Body of pancreas (tissue), 4 donors: ENCODE measurements at regions not wholly inside any gene's neighbourhood (a gene's known extent, or its start where the extent isn't known, plus 50 kb on each side); places are given as distances from the start of the nearest gene placed in this dataset.

Experiments used
- ATAC-seq: fragments of 150-250 bp; one replicate; pipeline ENCODE4 v1.9.1; 2016
- DNase-seq, 4 donors: peaks; one replicate each; pipeline ENCODE4 v3.0.0-alpha.2; 2019
- H3K27ac ChIP-seq, 4 donors: fragments of 200-600 bp; sonication (generic); 1 replicate in 3 of 4; 2 replicates in 1 of 4; pipeline versions ENCODE4 v1.5.1 to v1.6.1; 2016 to 2019; ENCODE audit warnings: mild to moderate bottlenecking in 1 of 4, mixed read lengths in 1 of 4, moderate library complexity in 1 of 4
- H3K27me3 ChIP-seq, 2 donors: fragments of 200-600 bp; sonication (generic); one replicate each; pipeline ENCODE4 v1.6.0; 2016; ENCODE audit warnings: mild to moderate bottlenecking in 1 of 2
- H3K36me3 ChIP-seq, 2 donors: fragments of 200-600 bp; sonication (generic); replicated peaks in 1 of 2; 2 replicates each; pipeline ENCODE4 v1.5.1; 2016; ENCODE audit warnings: low read depth in 2 of 2; ENCODE audit not compliant: insufficient read depth in 1 of 2
- H3K4me1 ChIP-seq: fragments of 200-600 bp; sonication (generic); one replicate; pipeline ENCODE4 v1.6.0; 2016
- H3K4me3 ChIP-seq, 2 donors: fragments of 200-600 bp; sonication (generic); 1 replicate in 1 of 2; 2 replicates in 1 of 2; pipeline ENCODE4 v1.5.1; 2016 to 2019
- H3K9me3 ChIP-seq, 3 donors: fragments of 200-600 bp; sonication (generic); 1 replicate in 2 of 3; 2 replicates in 1 of 3; pipeline ENCODE4 v1.5.1; 2016
- CTCF ChIP-seq, 7 experiments: fragments of 450-650 bp in 4 of 7; fragments of 200-600 bp in 3 of 7; sonication (generic) in 3 of 7; IDR thresholded peaks; one replicate each; pipeline ENCODE4 v1.5.1; 2016 to 2019; ENCODE audit warnings: antibody characterized with exemption in 7 of 7
- POLR2A ChIP-seq, 3 donors: fragments of 450-650 bp; IDR thresholded peaks; one replicate each; pipeline ENCODE4 v1.6.1; 2016; ENCODE audit warnings: antibody characterized with exemption in 3 of 3, mild to moderate bottlenecking in 2 of 3
- WGBS, 2 donors: methylation state at CpG; one replicate each; pipeline ENCODE4 v1.1.5; 2017; 5-methylcytosine and 5-hydroxymethylcytosine counted together
- intact Hi-C: fragments of 100-400 bp; cut with DNase I; formaldehyde crosslinking; loops from one replicate; pipeline ENCODE4 v1.15.1; 2023

GRCh38 chr7:119685906-119686305 is 587.1 kb upstream of the KCND2 start:
- no peak for ATAC-seq
- DNase-seq: no peak
- Histone ChIP-seq H3K36me3 (no peaks in the 10 kb centered on the region), H3K27me3 (no peaks in the 10 kb centered on the region), H3K9me3 (no peaks in the 10 kb centered on the region), H3K4me3 (no peak overlapping the region), H3K27ac (no peak overlapping the region), H3K4me1 (no peaks in the 10 kb centered on the region)
- intact Hi-C loops: no loop called here
- no peak for TF ChIP-seq POLR2A (IDR thresholded peaks at IDR 0.05)
- 64 to 67% methylated on average over 2 of the region's 2 CpGs for WGBS, 2 donors

GRCh38 chr7:119688831-119689230 is 584.1 kb upstream of the KCND2 start:
- no peaks in the 10 kb centered on the region for H3K27me3 ChIP-seq
- no peaks in the 10 kb centered on the region for H3K4me1 ChIP-seq
- intact Hi-C loops: no loop called here
- 51 to 58% methylated on average over 2 of the region's 2 CpGs for WGBS, 2 donors
- H3K4me3 ChIP-seq: no peak overlapping the region
- DNase-seq (no peak), ATAC-seq (no peak)
- H3K36me3 ChIP-seq: no peaks in the 10 kb centered on the region
- H3K27ac ChIP-seq: no peak overlapping the region
- H3K9me3 ChIP-seq: no peaks in the 10 kb centered on the region
- TF ChIP-seq CTCF (IDR thresholded peaks at IDR 0.05) (no peak), POLR2A (IDR thresholded peaks at IDR 0.05) (no peak)

- 51% methylated on average over 3 of the region's 3 CpGs for WGBS, 2 donors
- Histone ChIP-seq H3K4me3 (no peak overlapping the region), H3K9me3 (no peaks in the 10 kb centered on the region), H3K4me1 (no peaks in the 10 kb centered on the region), H3K36me3 (no peaks in the 10 kb centered on the region), H3K27me3 (no peaks in the 10 kb centered on the region), H3K27ac (no peak overlapping the region)
- intact Hi-C loops: no loop called here
- no peak for ATAC-seq
- DNase-seq: no peak
- TF ChIP-seq POLR2A (IDR thresholded peaks at IDR 0.05): no peak
- TF ChIP-seq CTCF (IDR thresholded peaks at IDR 0.05): no peak
Measured at GRCh38 chr7:119692541-119692940, 580.4 kb upstream of the KCND2 start.

GRCh38 chr7:119694506-119694905 is 578.5 kb upstream of the KCND2 start:
- Histone ChIP-seq H3K36me3 (no peaks in the 10 kb centered on the region), H3K27ac (no peak overlapping the region), H3K4me1 (no peaks in the 10 kb centered on the region), H3K4me3 (no peak overlapping the region), H3K27me3 (no peaks in the 10 kb centered on the region), H3K9me3 (no peaks in the 10 kb centered on the region)
- intact Hi-C loops: no loop called here
- ATAC-seq (no peak), DNase-seq (no peak)
- 17 to 27% methylated on average over 1 of the region's 1 CpG for WGBS, 2 donors
- TF ChIP-seq POLR2A (IDR thresholded peaks at IDR 0.05) (no peak), CTCF (IDR thresholded peaks at IDR 0.05) (no peak)

GRCh38 chr7:119696336-119696735 is 576.6 kb upstream of the KCND2 start:
- 55 to 58% methylated on average over 3 of the region's 3 CpGs for WGBS, 2 donors
- H3K4me3 ChIP-seq: no peak overlapping the region
- no peaks in the 10 kb centered on the region for H3K27me3 ChIP-seq
- DNase-seq (no peak), ATAC-seq (no peak)
- H3K36me3 ChIP-seq: no peaks in the 10 kb centered on the region
- H3K4me1 ChIP-seq: no peaks in the 10 kb centered on the region
- TF ChIP-seq POLR2A (IDR thresholded peaks at IDR 0.05) (no peak), CTCF (IDR thresholded peaks at IDR 0.05) (no peak)
- H3K27ac ChIP-seq: no peak overlapping the region
- no peaks in the 10 kb centered on the region for H3K9me3 ChIP-seq
- intact Hi-C loops: no loop called here
